Stromal cell of bone marrow (primary cell): ENCODE measurements at regions not wholly inside any gene's neighbourhood (a gene's known extent, or its start where the extent isn't known, plus 50 kb on each side); places are given as distances from the start of the nearest gene placed in this dataset.

Experiments used
- DNase-seq: peaks from one replicate; pipeline ENCODE4 v3.0.0-alpha.2; 2012; ENCODE audit warnings: low read depth

DNA sequence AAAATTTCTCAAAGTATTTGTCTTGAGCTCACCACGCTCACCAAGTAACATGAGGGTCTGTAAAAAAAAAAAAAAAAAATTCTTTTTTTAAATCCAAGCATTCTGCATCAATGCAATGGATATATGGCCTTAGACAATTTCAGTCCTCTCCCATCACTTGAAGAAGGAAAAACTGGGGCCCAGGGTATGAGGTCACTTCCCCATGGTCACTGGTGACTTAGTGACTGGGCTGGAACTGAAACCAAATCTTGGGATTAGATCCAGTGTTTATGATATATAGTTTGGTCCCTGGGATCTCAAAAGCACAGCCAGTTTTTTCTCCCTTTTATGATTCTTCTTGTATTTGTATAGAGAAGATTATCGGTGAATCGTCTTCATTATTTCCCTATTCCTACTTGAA lies 477.9 kb upstream of the TNP1 start:
- no peak for DNase-seq

DNA sequence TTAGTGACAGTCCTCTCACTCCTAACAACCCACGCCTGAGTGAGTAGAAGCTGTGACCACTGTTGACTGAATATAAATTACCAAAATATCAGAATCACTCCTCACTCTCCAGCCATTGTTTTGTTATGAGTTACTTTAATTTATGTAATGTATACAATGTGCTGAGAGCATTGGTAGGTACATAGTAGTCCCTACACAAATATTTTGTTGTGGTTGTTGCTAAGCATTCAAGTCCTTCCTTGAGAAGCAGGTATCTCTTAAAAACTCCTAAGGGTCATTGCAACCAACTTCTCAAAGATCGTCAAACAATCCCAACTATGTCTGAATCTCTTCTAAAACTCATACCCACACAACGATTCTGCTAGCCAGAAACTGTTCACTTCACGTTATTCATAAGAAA lies 476.8 kb upstream of the TNP1 start:
- no peak for DNase-seq

DNA sequence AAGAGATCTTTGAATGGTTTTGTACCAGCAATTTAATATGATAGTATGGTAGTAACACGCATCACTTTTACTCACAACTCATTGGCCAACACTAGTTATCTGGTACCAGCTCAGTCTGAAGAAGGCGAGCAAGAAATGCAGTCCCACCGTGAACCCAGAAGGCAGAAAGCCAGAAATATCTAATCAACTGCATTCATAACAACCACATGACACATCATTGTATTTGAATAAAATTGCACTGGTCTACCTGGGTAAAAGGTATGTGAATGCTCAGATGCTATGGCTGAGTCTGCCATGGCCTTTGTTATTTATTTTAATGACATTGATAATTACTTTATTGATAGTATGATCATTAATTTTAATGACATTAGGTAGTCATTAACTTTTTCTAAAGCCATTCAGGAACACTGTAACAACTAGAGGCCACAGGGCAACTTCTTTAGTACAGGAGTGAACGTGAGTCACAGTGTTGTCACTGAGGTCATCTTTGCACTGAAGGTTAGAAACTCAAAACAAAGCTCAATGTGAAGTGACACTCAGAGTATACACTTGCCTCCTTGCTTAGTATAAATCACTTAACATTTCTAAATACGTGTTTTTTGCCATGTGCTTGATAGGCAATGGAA lies 475.6 kb upstream of the TNP1 start:
- no peak for DNase-seq

GRCh38 chr2:217334561-217334960 lies 474.7 kb upstream of the TNP1 start:
- DNase-seq: no peak

GRCh38 chr2:217332866-217333265 lies 473.0 kb upstream of the TNP1 start:
- DNase-seq: no peak

DNA sequence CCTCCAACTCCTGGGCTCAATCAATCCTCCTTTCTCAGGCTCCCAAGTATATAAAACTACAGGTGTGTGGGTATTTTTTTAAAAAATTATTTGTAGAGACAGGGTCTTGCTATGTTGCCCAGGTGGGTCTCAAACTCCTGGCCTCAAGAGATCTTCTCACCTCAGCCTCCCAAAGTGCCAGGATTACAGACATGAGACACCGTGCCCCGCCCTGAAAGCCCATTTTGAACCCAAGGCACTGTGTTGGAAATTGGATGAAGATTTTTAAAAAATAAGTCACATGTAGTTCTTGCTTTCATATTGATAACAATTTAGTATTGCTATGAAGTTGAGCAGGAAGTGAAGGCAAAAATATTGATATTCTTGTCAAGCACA lies 472.5 kb upstream of the TNP1 start:
- DNase-seq: no peak

DNA sequence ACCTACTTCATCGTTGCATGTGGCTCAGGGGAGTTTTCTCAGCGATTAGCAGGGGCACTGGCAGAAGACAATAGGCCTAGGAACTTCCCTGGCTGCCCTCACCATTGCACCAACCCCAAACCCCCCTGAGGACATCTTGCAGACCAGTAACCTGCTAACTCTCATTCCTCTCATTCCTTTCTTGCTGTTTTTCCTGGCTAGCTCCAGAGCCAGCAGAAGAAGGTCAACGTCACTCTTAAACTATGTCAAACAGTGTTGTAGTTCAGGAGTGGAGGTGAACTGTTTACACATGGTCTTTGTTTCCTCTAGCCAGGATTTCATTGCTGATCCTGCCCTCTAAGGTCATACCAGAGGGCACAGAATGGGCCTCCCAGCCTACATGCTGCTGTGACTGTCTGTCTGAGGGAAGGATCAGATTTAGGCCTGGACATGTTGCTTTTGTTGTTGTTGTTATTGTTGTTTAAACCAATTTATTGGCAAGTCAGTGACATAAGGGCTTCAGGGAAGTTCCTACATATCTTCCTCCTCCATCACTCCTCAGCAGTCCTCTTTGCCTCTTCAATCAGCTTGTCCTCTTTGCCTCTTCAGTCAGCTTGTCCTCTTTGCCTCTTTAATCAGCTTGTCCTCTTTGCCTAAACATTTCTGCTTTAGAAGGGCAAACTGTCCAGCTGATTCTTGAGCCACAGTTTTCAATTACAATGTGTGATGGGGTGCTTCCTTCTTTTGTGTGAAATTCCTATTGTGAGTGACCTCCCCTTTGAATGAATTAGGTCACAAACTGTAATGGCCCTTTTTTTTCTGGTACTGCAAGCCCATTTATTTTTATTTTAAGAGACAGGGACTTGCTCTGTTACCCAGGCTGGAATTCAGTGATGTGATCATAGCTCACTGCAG lies 471.9 kb upstream of the TNP1 start:
- DNase-seq: no peak

DNA sequence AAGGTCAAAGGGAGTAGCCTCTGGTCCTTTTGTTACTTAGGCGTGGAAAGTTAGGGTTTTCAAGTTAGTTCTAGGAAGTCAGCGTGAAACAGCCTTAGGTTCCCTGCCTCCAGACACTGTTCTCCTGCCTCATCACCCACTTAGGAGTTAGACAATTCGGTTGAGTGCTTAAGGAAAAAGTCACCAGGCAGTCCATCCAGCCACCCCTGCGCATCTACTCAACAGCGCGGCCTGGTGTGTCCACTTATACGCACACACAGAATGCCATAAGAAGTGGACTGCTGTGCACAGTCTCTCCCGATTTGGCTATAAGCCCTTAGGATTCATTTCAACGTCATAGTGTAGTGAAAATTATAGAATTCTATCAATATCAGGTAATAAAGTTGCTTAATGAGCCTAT lies 470.8 kb upstream of the TNP1 start:
- no peak for DNase-seq

GRCh38 chr2:217329023-217329431 lies 469.2 kb upstream of the TNP1 start:
- no peak for DNase-seq

DNA sequence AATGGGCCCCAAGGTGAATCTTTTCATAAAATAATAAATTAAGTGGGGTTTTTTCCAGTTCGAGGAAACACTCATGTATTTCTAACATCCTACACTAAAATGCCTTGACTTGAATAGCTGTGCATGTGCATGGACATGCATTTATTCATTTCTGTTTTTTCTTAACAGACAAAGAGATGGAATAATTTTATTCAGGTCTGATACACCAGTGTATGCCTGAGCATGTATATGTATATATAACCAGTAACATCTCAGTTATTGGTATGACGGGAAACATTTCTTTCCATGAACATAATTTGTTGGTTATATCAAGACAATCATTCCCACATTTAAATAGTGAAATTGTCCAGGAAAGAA lies 468.7 kb upstream of the TNP1 start:
- DNase-seq: no peak

DNA sequence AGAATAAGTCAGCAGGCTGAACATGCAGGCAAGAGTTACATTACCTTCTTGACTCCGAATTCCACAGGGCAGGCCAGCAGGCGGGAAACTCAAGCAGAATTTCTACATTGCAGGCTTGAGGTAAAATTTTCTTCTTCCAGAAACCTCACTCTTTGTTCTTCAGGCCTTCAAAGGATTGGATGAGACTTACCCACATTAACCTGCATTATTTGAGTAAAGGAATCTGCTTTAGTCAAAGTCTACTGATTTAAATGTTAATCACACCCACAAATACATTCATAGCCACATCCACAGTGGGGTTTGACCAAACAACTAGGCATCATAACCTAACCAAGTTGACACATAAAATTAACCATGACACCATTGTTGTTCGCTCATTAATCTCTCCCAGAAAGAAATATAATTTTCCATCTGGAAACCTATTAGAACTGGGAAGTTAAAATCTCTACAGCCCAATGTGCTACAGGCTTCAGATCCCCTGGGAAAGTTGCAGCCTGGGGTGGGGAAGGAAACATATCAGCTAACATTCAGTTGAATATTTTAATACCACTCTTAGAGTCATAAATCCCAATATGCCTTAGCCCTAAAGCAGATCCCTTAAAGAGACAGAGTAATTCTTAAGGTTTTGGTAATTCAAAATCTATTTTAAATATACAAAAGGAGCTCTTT lies 468.2 kb upstream of the TNP1 start:
- DNase-seq: no peak

GRCh38 chr2:217326238-217327022 lies 466.6 kb upstream of the TNP1 start:
- DNase-seq: no peak

- DNase-seq: no peak
Measured at GRCh38 chr2:217325816-217326215, 466.0 kb upstream of the TNP1 start.

DNA sequence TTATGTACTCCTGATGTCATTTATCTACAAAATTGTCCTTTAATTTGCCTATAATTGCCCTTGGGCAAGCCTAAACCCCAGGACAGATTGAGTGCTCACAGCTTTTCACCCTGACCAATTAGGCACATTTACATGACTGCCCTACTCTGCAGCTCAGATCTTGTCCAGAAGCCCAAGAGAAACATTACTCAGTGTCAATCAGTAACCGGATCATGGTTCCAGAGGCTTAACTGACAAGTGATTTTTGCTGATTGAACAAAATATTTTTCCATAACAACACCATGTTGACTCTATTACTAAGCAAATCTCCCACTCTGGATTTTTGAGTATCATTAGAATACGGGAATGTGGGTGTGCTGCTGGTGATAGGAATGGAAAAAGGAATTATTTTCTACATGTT lies 465.4 kb upstream of the TNP1 start:
- DNase-seq: no peak

DNA sequence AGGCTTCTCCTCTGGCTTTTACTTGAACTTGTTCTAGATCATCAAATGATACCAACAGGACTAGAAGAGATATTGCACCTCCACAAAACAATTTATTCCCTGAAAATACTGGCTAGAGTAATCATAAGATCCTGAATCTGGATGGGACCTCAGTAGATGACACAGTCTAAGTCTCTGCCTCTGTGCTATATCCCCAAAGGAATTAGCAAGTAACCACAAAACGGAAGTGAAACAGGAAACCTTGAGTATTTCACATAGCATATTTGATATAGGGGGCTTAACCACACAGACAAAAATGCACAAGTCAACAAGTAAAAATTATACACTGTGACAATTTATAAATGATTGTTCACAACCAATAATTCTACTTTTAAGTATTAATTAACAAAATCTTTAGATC lies 456.9 kb upstream of the TNP1 start:
- no peak for DNase-seq

DNA sequence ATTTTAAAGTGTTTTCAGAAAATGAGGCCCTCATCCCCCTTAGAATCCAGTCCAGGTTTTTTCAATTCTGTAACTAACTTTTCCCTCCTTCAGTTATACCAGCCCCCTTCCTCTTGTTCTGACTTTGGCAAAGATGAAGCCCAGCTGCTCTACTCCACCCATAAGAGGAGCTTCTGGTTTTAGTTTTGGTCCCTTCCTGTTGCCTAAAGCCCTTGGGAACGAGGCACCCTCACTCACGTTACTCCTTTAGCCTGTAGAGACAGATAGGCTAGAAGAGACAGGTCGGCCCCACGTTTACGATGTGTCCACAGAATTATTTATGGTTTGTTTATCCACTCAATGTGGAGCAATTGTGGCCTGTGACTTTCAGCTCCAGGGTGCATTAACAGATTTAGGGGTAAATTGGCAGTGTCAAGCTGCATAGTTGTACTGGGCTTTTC lies 454.2 kb upstream of the TNP1 start:
- no peak for DNase-seq

GRCh38 chr2:217313386-217313785 lies 453.5 kb upstream of the TNP1 start:
- no peak for DNase-seq

- no peak for DNase-seq
Measured at GRCh38 chr2:217309056-217309455, 449.2 kb upstream of the TNP1 start.

- no peak for DNase-seq
Measured at GRCh38 chr2:217307023-217307422, 447.2 kb upstream of the TNP1 start.

DNA sequence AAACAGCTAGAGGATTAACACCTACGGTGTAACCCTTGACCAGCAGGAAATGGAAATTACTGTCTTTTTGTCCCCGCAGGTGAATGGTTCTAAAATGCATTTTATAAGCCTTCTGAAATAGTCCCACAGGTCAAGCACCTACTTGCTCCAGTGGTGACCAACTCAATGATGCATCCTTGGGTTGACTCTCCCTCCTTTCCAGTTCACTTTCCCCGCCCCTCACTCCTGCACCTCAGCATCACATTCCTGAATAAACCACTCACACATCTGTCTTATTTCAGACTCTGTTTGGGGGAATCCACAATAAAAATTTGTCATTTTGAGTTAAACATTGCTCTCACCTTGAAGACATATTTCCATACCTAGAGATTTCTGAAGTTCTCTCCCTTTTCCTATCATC lies 446.0 kb upstream of the TNP1 start:
- DNase-seq: no peak

DNA sequence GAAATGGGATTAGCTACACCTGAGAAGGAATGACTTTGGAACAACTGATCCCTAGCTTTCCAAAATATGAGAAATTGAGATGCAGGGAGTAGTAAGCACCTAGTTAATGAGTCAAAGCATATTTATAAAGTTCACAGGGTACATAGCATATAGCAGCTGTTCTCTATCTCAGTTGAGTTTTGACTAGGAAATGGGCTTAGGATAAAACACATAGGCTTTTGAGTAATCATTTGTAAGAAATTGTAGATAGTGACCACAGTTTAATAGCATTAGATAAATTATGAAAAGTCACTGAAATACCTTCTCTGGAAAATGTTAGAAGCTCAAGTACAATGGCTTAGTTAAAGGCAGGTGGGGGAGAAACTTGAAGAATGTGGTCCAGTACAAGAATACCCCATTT lies 444.7 kb upstream of the TNP1 start:
- no peak for DNase-seq

DNA sequence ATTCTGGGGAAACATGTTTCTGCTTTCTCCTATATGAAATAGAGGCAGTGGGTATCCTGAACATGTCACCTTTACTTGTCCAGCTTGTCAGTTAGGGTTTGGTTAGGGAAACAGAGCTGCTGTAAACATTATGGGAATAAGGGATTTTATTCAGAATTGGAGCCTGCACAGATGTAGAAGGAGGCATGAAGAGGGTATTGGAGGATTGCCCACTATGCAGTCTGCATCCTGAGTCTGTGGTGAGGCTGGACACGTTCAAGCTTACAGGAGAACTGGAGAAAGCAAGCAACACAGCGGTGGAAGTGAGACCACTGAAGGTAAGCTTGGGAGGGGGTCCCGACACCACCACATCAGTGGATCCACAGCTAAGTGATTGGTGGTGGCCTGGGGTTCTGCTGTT lies 443.0 kb upstream of the TNP1 start:
- no peak for DNase-seq
